Skin of body (tissue), 1 donor: ENCODE measurements at regions not wholly inside any gene's neighbourhood (a gene's known extent, or its start where the extent isn't known, plus 50 kb on each side); places are given as distances from the start of the nearest gene placed in this dataset.
"Not testable (repeated sequence)": the region's sequence is repeated elsewhere in the genome, so short reads cannot be mapped to it uniquely, and the experiment has no call there.

Experiments
- DNase-seq: peaks from one replicate; lab custom pipeline; 2025; lab: John Stamatoyannopoulos, UW

GRCh38 chr22:26082866-26083265 is 86.4 kb upstream of the SEZ6L start:
- DNase-seq: no peak

DNA sequence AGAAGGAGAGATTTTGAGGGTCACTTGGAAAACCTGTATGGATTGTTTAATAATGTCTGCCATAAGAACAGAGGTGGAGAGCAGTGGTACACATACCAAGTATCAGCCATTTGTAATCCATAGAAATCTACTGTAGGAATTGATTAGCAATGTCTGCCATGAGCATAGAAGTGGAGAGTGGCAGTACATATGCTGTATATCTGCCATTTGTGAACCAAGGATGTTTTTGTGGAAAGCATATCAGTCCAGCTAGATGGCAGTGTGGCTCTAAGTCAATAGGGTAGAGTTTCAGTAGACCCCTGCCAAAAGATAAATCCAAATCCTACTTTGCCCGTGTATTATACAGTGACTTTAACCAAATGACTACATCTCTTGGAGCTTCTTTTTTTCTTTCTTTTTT is 82.9 kb upstream of the SEZ6L start:
- no peak for DNase-seq

GRCh38 chr22:26087816-26088215 is 81.4 kb upstream of the SEZ6L start:
- no peak for DNase-seq

DNA sequence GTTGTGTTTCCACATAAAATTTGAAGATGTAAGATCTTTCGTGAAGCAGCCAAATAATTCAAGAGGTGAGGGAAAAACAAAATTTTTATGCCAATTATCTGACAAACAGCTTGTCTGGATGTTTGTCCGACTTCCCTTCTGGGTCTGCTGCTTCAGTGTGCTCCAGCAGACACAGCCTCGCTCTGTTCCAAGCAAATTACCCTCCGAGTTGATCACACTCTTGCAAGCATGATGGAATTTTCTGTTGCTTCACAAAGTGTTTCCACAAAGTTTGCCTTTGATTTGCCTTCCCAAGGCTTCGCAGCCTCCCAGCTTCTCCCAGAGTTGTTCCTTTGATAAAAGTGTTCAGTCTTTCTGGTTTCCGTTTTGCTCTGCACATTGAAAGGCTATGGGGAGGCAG is 78.4 kb upstream of the SEZ6L start:
- DNase-seq: no peak

GRCh38 chr22:26094497-26094896 is 74.8 kb upstream of the SEZ6L start:
- not testable (repeated sequence) for DNase-seq

GRCh38 chr22:26095256-26095956 is 73.9 kb upstream of the SEZ6L start:
- no peak for DNase-seq

- DNase-seq: no peak
Observed at GRCh38 chr22:26097411-26097810, 71.9 kb upstream of the SEZ6L start.

DNA sequence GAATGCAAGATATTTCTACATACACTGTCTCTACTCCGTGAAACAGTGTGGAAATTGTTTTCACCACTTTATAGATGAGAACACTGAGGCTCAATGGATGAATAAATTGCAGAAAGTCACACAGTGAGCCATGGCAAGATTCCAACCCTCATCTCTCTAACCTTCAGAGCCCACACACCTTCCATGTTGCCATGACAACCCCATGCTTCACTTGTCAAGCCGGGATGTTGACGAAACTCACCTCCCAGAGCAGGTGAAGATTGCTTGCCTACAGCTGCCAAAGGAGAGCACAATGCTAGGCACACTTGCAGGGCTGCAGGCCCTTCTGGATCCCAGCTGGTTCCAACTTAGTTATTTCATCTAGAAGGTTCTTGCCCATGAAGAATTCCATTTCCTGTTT is 71.4 kb upstream of the SEZ6L start:
- DNase-seq: no peak

DNA sequence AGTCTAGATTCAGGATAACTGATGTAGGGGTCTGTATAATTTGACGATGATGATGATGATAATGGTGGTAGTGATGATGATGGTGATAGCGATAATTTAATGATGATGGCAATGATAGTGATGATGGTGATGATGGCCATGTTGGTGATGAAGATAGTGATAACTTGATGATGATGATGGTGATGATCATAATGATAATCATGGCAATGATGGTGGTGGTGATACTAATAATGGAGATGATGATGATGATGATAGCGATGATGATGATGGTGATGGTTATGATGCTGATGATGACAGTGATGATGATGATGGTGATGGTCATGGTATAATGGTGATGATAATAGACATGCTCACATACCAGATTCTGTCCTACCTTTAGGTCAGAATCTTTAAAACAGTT is 66.2 kb upstream of the SEZ6L start:
- no peak for DNase-seq

DNA sequence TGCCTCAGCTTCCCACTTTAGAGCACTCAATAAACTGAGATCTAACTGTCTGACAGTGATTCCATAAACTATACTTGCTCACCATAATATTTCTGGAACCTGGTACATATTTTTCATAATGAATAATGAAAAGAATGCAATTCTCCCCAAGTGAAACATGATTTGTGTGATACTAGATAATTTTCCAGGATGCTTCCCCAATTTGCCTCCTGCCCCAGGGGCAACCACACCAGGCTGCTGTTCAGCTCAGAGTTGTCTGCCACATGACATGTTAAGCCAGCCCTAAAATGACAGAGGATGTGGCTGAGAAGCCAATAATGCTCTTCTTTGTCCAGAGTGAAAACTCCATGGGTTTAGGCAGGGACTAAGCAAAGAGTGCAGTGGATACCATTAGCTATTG is 62.9 kb upstream of the SEZ6L start:
- DNase-seq: no peak

- DNase-seq: no peak
Observed at GRCh38 chr22:26109686-26110315, 59.5 kb upstream of the SEZ6L start.

GRCh38 chr22:26114826-26115225 is 54.4 kb upstream of the SEZ6L start:
- DNase-seq: no peak

DNA sequence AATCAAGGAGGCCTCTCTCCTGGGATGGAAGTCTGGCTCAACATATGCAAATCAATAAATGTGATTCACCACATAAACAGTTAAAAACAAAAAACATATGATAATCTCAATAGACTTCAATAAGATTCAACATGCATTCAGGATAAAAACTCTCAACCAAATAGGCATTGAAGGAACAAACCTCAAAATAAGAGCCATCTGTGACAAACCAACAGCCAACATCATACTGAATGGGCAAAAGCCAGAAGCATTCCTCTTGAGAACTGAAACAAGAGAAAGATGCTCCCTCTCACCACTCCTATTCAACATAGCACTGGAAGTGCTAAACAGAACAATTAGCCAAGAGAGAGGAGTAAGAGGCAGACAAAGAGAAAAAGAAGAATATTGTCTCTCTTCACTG is 54.0 kb upstream of the SEZ6L start:
- DNase-seq: peak; percentile 19
